Cardiac muscle cell (in vitro differentiated cells and primary cell): ENCODE measurements at regions not wholly inside any gene's neighbourhood (a gene's known extent, or its start where the extent isn't known, plus 50 kb on each side); places are given as distances from the start of the nearest gene placed in this dataset.
"Not testable (repeated sequence)": the region's sequence is repeated elsewhere in the genome, so short reads cannot be mapped to it uniquely, and the experiment has no call there.

Experiments
- DNase-seq, 2 donors: peaks; one replicate each; pipeline versions ENCODE4 v3.0.0 to v3.0.0-alpha.2; 2010 to 2017; ENCODE audit warnings: low read depth in 1 of 2, low spot score in 1 of 2
- H3K27ac ChIP-seq: fragments of 200-600 bp; sonication (generic); 2 replicates; pipeline ENCODE4 v1.5.1; 2016
- H3K27me3 ChIP-seq: fragments of 200-600 bp; sonication (generic); 2 replicates; pipeline ENCODE4 v1.6.0; 2016; ENCODE audit warnings: control low read depth
- H3K36me3 ChIP-seq: fragments of 200-600 bp; sonication (generic); 2 replicates; pipeline ENCODE4 v1.5.1; 2016; ENCODE audit warnings: control low read depth
- H3K4me1 ChIP-seq: fragments of 200-600 bp; sonication (generic); 2 replicates; pipeline ENCODE4 v1.8.1; 2017; ENCODE audit warnings: low read depth, mild to moderate bottlenecking, mixed run types
- H3K4me3 ChIP-seq: fragments of 200-600 bp; sonication (generic); 2 replicates; pipeline ENCODE4 v1.5.1; 2016; ENCODE audit warnings: mild to moderate bottlenecking
- H3K9me3 ChIP-seq: fragments of 200-600 bp; sonication (generic); 2 replicates; pipeline ENCODE4 v1.5.1; 2017; ENCODE audit warnings: low read depth, mild to moderate bottlenecking, control low read depth
- CTCF ChIP-seq: IDR thresholded peaks from 2 replicates; pipeline ENCODE4 v1.5.1; 2012; ENCODE audit warnings: low read depth, mild to moderate bottlenecking, low read length

GRCh38 chr9:80775971-80776370 is 913.4 kb downstream of the TLE1 start:
- Histone ChIP-seq H3K27ac (no peak overlapping the region), H3K27me3 (no peaks in the 10 kb centered on the region), H3K36me3 (no peaks in the 10 kb centered on the region), H3K4me1 (no peaks in the 10 kb centered on the region), H3K4me3 (no peak overlapping the region), H3K9me3 (no peaks in the 10 kb centered on the region)
- no peak for DNase-seq
- no peak for TF ChIP-seq CTCF

GRCh38 chr9:80775530-80775929 is 913.8 kb downstream of the TLE1 start:
- Histone ChIP-seq H3K4me3 (no peak overlapping the region), H3K9me3 (no peaks in the 10 kb centered on the region), H3K36me3 (no peaks in the 10 kb centered on the region), H3K27me3 (no peaks in the 10 kb centered on the region), H3K4me1 (no peaks in the 10 kb centered on the region), H3K27ac (no peak overlapping the region)
- no peak for TF ChIP-seq CTCF
- no peak for DNase-seq

GRCh38 chr9:80771555-80772347 is 917.6 kb downstream of the TLE1 start:
- no peaks in the 10 kb centered on the region for H3K36me3 ChIP-seq
- no peak overlapping the region for H3K27ac ChIP-seq
- H3K4me3 ChIP-seq, result no peak overlapping the region
- H3K27me3 ChIP-seq, result no peaks in the 10 kb centered on the region
- TF ChIP-seq CTCF, result no peak
- DNase-seq, result no peak
- no peaks in the 10 kb centered on the region for H3K4me1 ChIP-seq
- H3K9me3 ChIP-seq, result no peaks in the 10 kb centered on the region

GRCh38 chr9:80763536-80763935 is 925.8 kb downstream of the TLE1 start:
- TF ChIP-seq CTCF, result no peak
- Histone ChIP-seq H3K36me3 (no peaks in the 10 kb centered on the region), H3K4me3 (no peak overlapping the region), H3K27me3 (no peaks in the 10 kb centered on the region), H3K4me1 (no peaks in the 10 kb centered on the region), H3K9me3 (no peaks in the 10 kb centered on the region), H3K27ac (no peak overlapping the region)
- DNase-seq, result no peak

GRCh38 chr9:80755586-80755985 is 933.8 kb downstream of the TLE1 start:
- no peak for DNase-seq

GRCh38 chr9:80747056-80747455 is 942.3 kb downstream of the TLE1 start:
- H3K27me3 ChIP-seq, H3K36me3 ChIP-seq, H3K27ac ChIP-seq, H3K9me3 ChIP-seq, H3K4me3 ChIP-seq, DNase-seq, H3K4me1 ChIP-seq: not testable (repeated sequence)

More at GRCh38 chr9:80755586-80755985, 933.8 kb downstream of the TLE1 start:
- TF ChIP-seq CTCF, result no peak
- Histone ChIP-seq H3K36me3 (no peaks in the 10 kb centered on the region), H3K4me3 (no peak overlapping the region), H3K4me1 (peaks cover 7% of the 10 kb centered on the region), H3K9me3 (no peaks in the 10 kb centered on the region), H3K27ac (no peak overlapping the region), H3K27me3 (no peaks in the 10 kb centered on the region)
